BE2C (cell line): ENCODE measurements at regions not wholly inside any gene's neighbourhood (a gene's known extent, or its start where the extent isn't known, plus 50 kb on each side); places are given as distances from the start of the nearest gene placed in this dataset.

Source experiments
- DNase-seq: peaks from one replicate; pipeline ENCODE4 v3.0.0-alpha.2; 2020
- H3K27me3 ChIP-seq: fragments of 250-450 bp; sonication (Bioruptor Pico); 2 replicates; pipeline ENCODE4 v1.5.1; 2020; ENCODE audit warnings: mild to moderate bottlenecking
- H3K36me3 ChIP-seq: fragments of 250-450 bp; sonication (Bioruptor Pico); 2 replicates; pipeline ENCODE4 v1.5.1; 2020; ENCODE audit warnings: mild to moderate bottlenecking
- H3K4me1 ChIP-seq: fragments of 250-450 bp; sonication (Bioruptor Pico); 2 replicates; pipeline ENCODE4 v1.5.1; 2020
- H3K4me3 ChIP-seq: 2 replicates; pipeline ENCODE4 v1.5.1; 2011; ENCODE audit warnings: low read depth, low read length
- H3K9me3 ChIP-seq: fragments of 250-450 bp; sonication (Bioruptor Pico); 2 replicates; pipeline ENCODE4 v1.5.1; 2020
- CTCF ChIP-seq: IDR thresholded peaks from 2 replicates; pipeline ENCODE4 v1.5.1; 2012; ENCODE audit warnings: mild to moderate bottlenecking, low read depth, low read length

GRCh38 chr3:105232553-105232952, 134.2 kb upstream of the ALCAM start:
- TF ChIP-seq CTCF, result no peak
- Histone ChIP-seq H3K9me3 (no peaks in the 10 kb centered on the region), H3K4me3 (no peak overlapping the region), H3K27me3 (no peaks in the 10 kb centered on the region), H3K4me1 (peaks cover 20% of the 10 kb centered on the region), H3K36me3 (no peaks in the 10 kb centered on the region)
- DNase-seq, result no peak

- no peak for DNase-seq
- no peaks in the 10 kb centered on the region for H3K9me3 ChIP-seq
- TF ChIP-seq CTCF, result no peak
- H3K4me3 ChIP-seq, result no peak overlapping the region
- no peaks in the 10 kb centered on the region for H3K36me3 ChIP-seq
- H3K4me1 ChIP-seq, result peaks cover 21% of the 10 kb centered on the region
- H3K27me3 ChIP-seq, result no peaks in the 10 kb centered on the region
Measured at GRCh38 chr3:105233010-105233409, 133.7 kb upstream of the ALCAM start.

DNA sequence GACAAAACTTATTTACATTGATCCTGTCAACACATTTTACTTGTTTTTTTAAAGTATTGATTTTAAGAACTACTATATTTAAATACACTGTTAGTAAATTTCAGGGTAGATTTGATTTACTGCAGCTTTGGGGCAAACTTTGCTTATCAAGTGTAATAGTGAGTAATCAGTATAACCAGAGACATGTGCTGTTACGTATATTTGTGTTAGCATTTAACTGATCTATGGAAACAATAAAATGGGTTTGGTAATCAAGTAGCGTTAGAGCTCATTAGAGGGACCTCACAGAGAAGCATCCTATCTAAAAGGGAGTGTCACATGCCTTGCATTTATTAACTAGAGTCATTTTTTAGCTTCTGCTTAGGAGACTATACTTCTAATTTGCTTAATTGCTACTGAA, 131.5 kb upstream of the ALCAM start:
- Histone ChIP-seq H3K27me3 (no peaks in the 10 kb centered on the region), H3K4me3 (no peak overlapping the region), H3K4me1 (peaks cover 24% of the 10 kb centered on the region), H3K36me3 (no peaks in the 10 kb centered on the region), H3K9me3 (no peaks in the 10 kb centered on the region)
- TF ChIP-seq CTCF, result no peak
- no peak for DNase-seq

DNA sequence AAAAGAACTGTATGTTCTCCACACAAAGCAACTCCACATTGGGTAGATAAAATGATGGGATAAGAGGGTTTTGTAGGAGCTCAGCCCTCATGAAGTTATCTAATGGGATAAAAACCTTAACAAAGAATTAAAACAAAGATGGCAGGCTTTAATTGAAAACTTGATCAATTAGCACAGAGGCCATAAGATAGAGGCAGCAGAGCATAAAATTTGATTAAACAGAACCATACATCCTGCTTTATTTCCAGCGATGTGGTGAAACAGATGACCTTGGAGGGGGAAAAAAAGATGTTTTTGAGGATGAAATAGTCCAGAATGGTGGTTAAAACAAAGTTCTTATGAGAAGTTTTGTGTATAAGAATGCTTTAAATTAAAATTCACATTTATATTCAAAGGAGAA, 130.9 kb upstream of the ALCAM start:
- no peak for DNase-seq
- no peak for TF ChIP-seq CTCF
- Histone ChIP-seq H3K9me3 (no peaks in the 10 kb centered on the region), H3K4me3 (no peak overlapping the region), H3K27me3 (no peaks in the 10 kb centered on the region), H3K4me1 (peaks cover 24% of the 10 kb centered on the region), H3K36me3 (no peaks in the 10 kb centered on the region)

- Histone ChIP-seq H3K4me3 (no peak overlapping the region), H3K36me3 (no peaks in the 10 kb centered on the region), H3K27me3 (no peaks in the 10 kb centered on the region), H3K9me3 (no peaks in the 10 kb centered on the region), H3K4me1 (peaks cover 24% of the 10 kb centered on the region)
- no peak for DNase-seq
- no peak for TF ChIP-seq CTCF
Measured at GRCh38 chr3:105238367-105238766, 128.3 kb upstream of the ALCAM start.

DNA sequence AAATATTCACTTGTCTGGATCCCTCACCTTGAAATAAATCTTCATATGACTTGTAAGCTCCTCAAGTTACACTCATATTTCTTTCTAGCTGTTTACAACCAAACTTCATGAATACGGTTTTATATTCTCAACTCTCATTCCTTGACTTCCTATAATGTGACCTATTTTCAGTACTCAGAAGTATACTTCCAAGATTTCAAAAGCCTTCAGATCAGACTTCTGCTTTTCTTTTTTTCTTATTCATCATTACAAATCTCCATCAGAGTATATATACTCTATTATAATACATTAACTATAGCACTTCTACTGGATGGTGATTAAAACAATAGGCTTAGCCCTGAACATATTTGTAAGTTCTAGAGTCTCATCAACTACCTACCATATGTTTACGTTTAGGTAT, 123.6 kb upstream of the ALCAM start:
- H3K4me3 ChIP-seq, result no peak overlapping the region
- H3K4me1 ChIP-seq, result peaks cover 14% of the 10 kb centered on the region
- no peaks in the 10 kb centered on the region for H3K36me3 ChIP-seq
- no peaks in the 10 kb centered on the region for H3K9me3 ChIP-seq
- H3K27me3 ChIP-seq, result no peaks in the 10 kb centered on the region
- TF ChIP-seq CTCF, result no peak
- DNase-seq, result no peak
